ENCODE measurements at regions not wholly inside any gene's neighbourhood (a gene's known extent, or its start where the extent isn't known, plus 50 kb on each side); places are given as distances from the start of the nearest gene placed in this dataset.
"Not testable (repeated sequence)": the region's sequence is repeated elsewhere in the genome, so short reads cannot be mapped to it uniquely, and the experiment has no call there.

GRCh38 chr19:20385061-20385460, 180.5 kb downstream of the ZNF737 start:
- DNase-seq: no peak

- DNase-seq: no peak
These were observed 193.7 kb downstream of the ZNF737 start for GRCh38 chr19:20371911-20372310.

DNA sequence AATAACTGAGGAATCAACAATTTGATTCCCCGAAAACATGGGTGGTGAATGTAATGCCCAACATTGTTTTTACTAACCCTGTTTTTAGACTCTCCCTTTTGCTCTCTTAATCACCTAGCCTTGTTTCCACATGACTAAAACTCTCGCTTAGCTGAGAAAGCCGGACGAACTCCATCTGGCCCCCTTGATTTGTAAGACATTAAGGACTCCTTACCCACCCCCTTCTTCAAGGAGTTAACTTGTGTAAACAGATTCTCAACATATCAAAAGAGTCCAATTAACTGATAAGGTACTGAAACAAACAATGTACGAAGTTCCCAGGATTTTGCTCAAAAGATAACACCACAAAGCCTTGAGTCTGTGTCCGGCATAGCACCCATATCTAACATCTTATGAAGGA, 194.3 kb downstream of the ZNF737 start:
- DNase-seq: not testable (repeated sequence)

- peak; percentile 54 for DNase-seq
These were observed 197.7 kb downstream of the ZNF737 start for GRCh38 chr19:20367811-20368294.

GRCh38 chr19:20365146-20365545, 198.1 kb downstream of the ZNF486 start:
- no peak for DNase-seq

DNA sequence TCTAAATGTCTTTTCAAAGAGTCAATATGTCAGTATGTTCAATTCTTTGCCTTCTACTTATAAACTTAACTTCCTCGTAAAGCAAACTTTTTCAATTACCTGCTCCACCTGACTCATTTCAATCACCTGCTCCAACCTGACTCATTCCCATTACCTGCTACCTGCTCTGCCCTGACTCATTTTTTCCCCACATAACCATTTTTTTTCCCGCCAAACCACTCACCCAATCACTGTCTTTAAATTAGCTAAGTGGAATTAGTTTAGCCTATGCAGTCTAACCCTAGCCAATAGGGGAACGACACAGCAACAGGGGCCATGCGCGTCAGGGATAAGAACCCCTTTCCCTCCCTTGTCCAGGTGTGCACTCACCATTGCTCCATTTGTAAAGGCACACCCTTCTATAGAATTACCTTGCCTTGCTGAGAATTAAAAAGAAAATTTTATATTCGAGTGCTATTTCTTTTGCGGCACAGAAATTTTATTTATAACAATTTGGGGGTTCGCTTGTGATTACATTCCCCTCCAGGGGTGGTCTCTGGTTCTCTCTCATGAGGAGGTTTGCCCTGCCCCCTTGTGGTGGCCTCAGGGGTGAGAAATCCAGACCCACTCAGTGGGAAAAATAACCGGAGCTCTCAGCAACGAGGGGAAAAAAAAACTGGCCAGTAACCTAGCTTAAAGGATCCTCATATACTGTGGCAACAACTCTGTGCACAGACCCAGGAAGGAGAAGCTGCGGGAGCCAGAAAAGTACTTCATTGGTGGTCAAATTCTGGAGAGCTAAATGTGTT, 193.1 kb downstream of the ZNF486 start:
- no peak for DNase-seq

GRCh38 chr19:20358841-20359465, 191.9 kb downstream of the ZNF486 start:
- not testable (repeated sequence) for DNase-seq

- DNase-seq: no peak
These were observed 190.9 kb downstream of the ZNF486 start for GRCh38 chr19:20357921-20358320.

GRCh38 chr19:20351244-20351643, 184.2 kb downstream of the ZNF486 start:
- DNase-seq: no peak

GRCh38 chr19:20349206-20349605, 182.2 kb downstream of the ZNF486 start:
- no peak for DNase-seq

DNA sequence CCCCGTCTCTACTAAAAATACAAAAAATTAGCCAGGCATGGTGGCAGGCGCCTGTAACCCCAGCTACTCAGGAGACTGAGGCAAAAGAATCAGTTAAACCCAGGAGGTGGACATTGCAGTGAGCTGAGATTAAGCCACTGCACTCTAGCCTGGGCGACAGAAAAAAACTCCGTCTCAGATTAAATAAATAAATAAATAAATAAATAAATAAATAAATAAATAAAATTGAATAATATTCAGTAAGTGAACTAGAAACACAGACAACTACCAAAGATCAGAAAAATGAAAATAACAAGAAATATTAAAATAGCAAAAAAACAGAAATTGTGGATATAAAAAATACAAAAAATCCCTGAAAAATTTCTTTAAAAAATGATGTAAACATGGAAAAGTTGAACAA, 172.4 kb downstream of the ZNF486 start:
- DNase-seq: no peak

DNA sequence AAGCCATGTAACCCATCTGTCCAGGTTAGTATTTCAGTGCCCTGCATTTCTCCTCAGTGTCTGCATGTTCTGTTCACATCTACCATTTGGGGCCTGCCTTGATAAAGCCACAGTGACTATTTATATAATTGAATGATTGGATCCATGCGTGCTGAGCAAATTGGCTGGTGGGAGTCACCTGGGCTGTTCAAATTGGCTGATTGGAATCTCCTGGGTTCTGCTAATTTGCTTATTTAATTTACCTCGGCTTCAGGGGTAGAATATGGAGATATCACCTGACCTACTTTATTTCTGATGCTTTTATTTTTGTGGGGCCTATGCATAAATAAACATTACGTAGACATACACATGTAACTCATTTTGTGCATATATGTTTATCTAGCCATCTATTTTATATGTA, 167.7 kb downstream of the ZNF486 start:
- no peak for DNase-seq

- no peak for DNase-seq
These were observed 166.5 kb downstream of the ZNF486 start for GRCh38 chr19:20333508-20333907.

DNA sequence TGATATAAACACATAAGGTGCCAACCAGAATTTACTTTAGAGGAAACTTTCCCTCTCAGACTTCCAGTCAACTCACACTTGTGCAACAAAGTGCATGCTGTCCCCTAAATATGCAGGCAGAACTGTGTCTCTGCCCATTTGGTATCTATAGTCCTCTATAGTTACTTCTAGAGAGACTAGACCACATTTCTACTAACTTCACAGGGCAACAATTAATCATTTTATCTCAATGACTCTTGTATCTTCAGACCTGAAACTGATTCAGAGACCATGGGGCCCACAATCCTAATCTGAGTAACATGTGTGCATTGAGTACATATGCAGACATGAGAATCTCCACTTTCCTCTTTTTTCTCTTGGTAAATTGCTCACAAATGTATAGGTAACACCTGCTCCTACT, 158.1 kb downstream of the ZNF486 start:
- DNase-seq: no peak

- DNase-seq: no peak
These were observed 154.2 kb downstream of the ZNF486 start for GRCh38 chr19:20321139-20321763.

- DNase-seq: no peak
These were observed 153.2 kb downstream of the ZNF486 start for GRCh38 chr19:20320191-20320590.

- no peak for DNase-seq
These were observed 151.6 kb downstream of the ZNF486 start for GRCh38 chr19:20318616-20319015.

GRCh38 chr19:20315543-20315942, 148.5 kb downstream of the ZNF486 start:
- peak; percentile 83 for DNase-seq

DNA sequence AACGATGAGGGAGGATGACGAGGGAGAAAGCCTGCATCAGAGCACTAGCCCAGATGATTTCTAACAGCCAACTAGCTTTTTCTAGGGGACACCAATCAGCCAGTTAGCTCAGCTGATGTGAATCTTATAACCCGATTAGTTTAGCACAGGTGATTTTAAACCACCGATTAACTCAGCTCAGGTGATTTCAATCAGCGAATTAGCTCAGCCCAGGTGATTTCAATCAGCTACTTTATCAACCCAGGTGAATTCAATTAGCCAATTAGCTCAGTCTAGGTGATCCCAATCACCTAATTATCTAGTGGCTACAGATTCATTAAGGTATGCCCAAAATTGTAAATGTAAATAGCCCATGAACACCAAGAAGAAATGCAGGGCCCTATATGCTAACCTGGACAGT, 146.9 kb downstream of the ZNF486 start:
- no peak for DNase-seq

DNA sequence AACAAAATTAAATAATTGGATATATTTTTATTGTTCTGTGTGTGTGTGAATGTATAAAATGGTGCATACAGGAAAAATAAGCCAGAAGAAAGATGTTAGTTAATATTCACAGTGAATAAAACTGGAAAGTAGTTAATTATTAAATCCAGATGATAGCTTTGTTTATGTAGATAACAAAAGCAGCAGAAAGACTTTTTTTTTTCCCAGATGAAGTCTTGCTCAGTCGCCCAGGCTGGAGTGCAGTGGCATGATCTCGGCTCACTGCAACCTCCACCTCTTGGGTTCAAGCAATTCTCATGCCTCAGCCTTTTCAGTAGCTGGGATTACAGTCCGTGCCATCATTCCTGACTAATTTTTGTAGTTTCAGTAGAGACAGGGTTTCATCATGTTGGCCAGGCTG, 140.1 kb downstream of the ZNF486 start:
- no peak for DNase-seq

- not testable (repeated sequence) for DNase-seq
These were observed 129.3 kb downstream of the ZNF486 start for GRCh38 chr19:20296314-20296713.

DNA sequence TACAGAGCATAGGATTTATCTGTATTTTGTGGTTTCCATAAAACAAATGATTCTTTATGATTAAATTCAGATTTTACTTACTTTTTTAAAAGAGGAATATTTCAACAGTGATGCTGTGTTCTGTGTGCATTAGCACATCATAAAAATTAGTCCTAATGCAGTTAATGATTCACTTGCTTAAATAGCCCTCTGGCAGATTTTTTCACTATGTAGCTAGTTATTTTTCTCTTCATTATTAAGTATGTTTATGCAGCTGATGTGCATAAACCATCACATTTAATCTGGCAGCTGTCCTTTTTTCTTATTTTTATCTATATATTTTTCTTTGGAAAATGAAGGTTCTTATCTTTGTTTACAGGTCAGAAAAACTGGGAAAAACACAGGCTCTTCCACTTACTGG, 127.2 kb downstream of the ZNF486 start:
- DNase-seq: no peak

DNA sequence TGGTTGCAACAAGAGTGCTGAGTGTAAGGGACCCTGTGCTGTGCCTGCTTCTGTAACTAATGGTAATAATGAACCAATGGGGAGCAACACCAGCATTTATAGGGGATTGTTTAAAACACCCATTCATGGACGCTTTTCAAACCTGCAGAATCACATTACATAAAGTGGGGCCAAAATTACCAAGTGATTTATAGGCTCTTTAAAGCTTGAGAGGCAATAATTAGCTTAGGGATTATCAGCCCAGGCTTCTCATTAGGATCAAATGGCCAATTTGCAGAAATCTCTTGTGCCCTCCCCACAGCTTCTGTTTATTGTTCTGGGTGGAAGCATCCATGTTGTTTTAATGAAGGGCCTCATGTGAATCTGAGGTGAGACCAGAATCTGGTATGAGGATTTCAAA, 125.5 kb downstream of the ZNF486 start:
- DNase-seq: peak; percentile 70

DNA sequence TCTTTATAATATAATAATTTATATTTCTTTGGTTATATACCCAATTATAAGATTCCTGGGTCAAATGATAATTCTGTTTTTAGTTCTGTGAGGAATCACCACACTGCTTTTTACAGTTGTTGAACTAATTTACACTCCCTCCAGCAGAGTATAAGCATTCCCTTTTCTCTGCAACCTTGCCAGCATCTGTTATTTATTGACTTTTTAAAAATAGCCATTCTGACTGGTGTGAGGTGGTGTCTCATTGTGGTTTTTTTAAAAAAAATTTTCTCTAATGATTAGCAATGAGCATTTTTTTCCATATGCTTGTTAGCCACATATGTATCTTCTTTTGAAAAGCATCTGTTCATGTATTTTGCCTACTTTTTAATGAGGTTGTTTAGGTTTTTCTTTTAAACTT, 122.2 kb downstream of the ZNF486 start:
- DNase-seq: no peak
